Epidermal melanocyte (primary cell): ENCODE measurements at regions not wholly inside any gene's neighbourhood (a gene's known extent, or its start where the extent isn't known, plus 50 kb on each side); places are given as distances from the start of the nearest gene placed in this dataset.
"Not testable (repeated sequence)": the region's sequence is repeated elsewhere in the genome, so short reads cannot be mapped to it uniquely, and the experiment has no call there.

Source experiments
- DNase-seq: peaks from one replicate; pipeline ENCODE4 v3.0.0; 2011; ENCODE audit warnings: low spot score; ENCODE audit not compliant: insufficient read length

- no peak for DNase-seq
Observed at GRCh38 chr2:57692395-57692794, 354.2 kb upstream of the VRK2 start.

- no peak for DNase-seq
Observed at GRCh38 chr2:57693177-57693576, 353.4 kb upstream of the VRK2 start.

- DNase-seq, result no peak
Observed at GRCh38 chr2:57693965-57694364, 352.6 kb upstream of the VRK2 start.

DNA sequence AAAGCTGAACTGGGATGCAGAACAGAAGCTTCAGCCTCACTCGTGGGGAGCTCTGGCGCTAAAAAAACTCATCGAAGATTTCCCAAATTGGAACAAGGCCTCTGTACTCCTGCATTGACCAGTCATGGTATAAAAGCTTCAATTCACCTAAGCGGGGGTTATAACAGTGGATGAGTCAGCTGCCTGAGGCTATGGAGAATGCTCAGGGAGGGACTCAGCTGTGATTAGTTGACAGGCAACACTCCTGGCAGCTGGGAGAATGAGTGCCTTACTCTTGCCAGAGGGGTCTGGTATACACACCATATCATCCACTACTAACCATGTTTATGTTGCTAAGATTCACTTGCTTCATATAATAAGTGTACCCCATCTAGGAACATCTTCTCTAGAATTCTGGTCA lies 350.6 kb upstream of the VRK2 start:
- no peak for DNase-seq

GRCh38 chr2:57698392-57698791 lies 348.2 kb upstream of the VRK2 start:
- DNase-seq, result no peak

GRCh38 chr2:57698935-57699449 lies 347.6 kb upstream of the VRK2 start:
- no peak for DNase-seq

DNA sequence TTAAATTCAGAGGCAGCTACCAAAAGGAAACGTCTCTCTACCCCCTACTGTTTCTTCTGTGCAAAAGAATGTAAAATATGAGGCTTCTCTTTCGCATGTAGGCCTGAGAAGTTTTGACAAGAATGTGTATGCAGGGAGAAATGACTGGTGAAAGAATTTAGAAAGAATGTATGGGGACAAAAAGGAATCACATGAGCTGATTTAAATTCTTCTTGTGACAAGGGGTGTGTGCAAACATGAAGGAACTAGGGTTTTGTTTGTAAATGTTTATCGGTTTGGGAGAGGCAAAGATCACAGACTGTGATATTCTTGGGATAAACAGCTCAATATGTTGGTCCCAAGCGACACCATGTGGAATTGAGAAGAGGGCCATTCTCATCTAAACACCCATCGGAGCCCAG lies 345.2 kb upstream of the VRK2 start:
- DNase-seq, result no peak

DNA sequence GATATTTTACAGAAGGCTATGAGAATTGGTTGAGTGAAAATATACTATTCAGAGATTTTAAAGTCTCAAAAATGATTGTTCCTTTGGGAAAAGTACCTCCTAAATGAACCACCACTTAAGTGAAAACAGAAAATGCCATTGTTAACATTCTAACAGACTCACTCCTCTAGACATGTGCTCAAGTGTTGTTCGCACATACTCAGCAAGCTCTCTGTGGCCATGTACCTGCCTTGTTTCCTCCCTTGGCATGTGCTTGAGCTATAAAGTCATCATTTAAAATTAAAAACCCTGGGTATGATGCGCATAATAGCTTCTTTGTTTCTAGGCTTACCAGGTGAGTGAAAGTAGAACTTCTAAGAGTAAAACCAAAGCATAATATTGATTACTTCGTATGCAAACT lies 343.2 kb upstream of the VRK2 start:
- no peak for DNase-seq

DNA sequence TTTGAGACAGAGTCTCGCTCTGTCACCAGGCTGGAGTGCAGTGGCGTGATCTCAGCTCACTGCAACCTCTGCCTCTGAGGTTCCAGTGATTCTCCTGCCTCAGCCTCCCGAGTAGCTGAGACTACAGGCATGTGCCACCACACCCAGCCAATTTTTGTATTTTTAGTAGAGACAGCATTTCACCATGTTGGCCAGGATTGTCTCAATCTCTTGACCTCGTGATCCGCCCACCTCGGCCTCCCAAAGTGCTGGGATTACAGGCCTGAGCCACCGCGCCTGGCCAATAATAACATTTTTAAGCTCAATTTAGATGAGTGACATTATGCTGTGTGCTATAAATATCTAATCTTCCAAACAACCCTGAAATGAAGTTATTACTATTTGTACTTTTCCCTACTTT lies 338.8 kb upstream of the VRK2 start:
- not testable (repeated sequence) for DNase-seq

GRCh38 chr2:57711991-57712390 lies 334.6 kb upstream of the VRK2 start:
- no peak for DNase-seq

DNA sequence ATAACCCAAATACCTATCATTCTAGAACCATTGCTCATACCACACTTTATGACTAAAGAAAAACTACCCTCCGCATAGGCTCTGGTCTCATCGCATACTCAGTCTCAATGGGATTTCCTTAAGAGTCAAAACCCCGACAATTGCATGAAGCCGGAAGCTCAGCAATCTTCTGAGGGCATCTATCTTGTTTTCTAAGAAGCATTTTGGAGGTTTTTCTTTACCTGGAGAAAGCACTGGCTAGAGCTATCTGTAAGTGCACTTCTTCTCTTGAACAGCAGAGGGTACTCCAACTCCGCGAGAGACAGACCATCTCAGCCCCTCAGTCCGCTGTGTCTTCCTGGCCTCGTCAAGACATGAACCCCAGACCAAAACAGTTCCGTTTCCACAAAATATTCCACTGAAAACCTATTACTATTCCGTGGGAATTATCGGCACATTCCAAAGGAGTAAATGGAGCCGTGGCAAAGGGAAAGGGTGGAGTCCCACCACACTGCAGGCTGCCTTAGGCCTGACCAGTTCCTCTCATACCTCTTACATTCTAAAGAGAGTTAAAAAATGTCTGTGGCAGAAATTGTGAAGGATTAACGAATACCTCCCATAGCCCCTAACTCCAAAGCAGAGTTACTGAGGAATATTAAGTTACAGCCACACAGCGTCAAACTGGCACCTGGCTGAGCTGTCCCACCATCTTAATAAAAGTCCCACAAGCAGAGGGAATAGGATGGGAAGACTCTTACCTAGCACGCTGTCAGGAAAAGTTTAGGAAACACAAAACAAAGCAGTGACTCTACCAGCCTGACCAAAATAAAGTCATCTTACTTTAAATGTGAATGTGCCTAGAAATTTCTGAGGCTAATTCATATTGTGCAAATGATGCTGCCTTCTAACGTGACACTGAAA lies 325.6 kb upstream of the VRK2 start:
- DNase-seq, result peak; percentile 48

DNA sequence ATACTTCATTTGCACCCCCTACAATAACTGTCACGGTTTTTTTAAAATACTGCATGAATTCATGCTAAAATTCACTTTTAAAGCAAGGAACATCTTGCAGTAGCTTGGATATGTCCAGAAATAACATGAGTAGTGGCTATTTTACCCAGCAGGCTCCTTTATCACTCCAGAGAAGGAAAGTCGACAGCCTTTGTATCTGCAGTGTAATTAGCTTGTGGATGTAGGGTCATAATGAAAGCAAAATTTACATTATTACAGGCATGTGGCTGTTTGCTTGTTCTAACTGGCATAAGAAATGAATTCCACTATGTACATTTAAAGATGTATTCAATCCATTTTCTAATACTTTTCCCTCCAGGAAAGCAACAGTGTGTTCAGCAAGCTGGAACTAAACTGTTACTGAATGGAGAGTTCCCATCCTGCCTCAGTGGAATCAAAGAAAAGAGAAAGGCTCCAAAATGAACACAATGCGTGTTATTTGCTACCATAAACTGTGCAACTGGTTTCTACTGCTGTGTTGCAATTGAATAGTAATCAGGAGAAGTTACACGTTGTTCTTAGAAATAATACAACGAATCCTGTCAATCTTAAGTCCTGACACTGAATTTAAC lies 321.2 kb upstream of the VRK2 start:
- DNase-seq, result no peak

DNA sequence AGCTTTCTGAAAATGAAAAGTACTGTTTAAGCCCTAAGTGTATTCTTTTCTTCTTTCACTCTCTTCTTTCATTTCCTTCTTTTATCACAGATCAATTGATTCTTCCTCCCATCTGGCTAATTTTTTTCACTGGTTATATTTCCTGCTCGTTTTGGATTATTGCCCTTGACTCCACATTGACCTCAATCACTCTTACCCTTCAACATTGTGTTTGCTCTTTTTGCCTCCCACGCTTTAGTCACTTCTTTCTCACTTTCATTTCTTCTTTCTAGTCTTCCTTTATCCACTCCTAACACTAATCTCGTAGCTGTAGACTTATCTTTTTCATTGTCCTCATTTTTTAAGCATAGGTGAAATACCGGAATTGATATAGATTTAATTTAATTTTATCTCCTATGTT lies 320.3 kb upstream of the VRK2 start:
- DNase-seq, result no peak

DNA sequence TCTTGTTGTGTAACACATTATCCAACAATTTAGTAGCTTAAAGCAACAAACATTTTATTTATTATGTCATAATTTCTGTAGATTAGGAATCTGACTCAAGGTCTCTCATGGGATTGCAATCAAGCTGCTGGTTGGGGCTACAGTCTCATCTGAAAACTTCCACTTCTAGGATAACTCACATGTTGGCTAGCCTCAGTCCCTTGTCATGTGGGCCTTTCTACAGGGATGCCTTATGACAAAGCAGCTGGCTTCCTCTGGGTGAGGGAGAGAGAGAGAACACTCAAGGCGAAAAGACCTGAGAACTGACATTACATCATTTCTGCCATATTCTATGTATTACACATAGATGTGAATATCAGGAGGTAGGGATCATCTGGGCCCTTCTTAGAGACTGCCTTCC lies 317.9 kb upstream of the VRK2 start:
- no peak for DNase-seq

DNA sequence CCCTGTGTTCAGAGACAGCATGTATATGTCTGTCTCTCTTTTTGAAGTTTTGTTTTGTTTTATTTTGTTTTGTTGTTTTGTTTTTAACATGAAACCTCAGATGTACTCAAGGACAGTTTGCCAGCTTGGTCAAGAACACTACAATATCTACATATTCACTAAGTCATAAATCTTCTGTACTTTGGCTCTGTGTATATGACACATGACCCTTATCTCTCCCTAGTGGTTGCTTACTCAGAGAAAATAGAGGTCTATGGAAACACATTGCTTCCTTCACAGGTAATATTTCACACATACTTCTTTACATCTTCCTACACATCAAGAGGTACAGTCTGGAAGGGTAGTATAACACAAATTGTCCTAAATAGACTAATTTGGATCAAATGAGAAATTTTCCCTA lies 312.6 kb upstream of the VRK2 start:
- no peak for DNase-seq

DNA sequence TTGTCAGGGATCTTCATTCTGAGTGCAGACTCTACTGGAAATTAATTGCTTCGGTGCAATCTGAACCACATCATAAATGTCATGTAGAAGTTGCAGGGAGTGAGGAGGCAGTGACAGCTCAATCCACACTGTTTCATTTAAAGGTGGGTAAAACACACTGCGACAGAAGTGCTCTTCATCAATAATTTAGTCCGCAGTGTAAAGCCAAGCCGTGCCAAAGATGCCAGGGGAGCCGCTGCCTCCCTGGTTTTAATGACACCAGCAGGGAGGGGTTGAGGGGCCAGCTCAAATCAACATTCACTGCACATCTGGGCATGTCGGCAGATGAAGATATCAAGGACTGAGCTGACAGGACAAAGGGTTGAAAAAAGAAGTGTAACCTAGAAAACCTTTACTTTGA lies 305.7 kb upstream of the VRK2 start:
- DNase-seq, result no peak

GRCh38 chr2:57753636-57754035 lies 293.0 kb upstream of the VRK2 start:
- no peak for DNase-seq

DNA sequence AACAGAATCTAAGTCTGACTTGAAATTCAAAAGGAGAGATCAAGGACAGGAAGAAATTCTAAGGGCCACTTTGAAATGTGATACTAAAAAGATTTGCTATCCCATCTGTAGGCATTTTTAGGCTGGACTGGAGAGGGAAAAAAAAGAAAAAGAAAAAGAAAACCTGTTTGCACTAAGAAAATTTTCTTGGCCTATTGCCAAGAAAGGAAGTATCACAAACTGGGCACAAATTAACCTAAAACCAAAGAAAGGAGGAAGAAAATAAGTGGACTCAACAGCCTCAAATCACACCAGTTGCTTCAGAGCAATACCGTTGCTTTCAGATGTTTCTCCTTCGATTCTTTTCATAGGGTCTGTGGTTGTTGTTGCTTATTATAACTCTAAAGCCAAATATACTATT lies 287.9 kb upstream of the VRK2 start:
- no peak for DNase-seq

DNA sequence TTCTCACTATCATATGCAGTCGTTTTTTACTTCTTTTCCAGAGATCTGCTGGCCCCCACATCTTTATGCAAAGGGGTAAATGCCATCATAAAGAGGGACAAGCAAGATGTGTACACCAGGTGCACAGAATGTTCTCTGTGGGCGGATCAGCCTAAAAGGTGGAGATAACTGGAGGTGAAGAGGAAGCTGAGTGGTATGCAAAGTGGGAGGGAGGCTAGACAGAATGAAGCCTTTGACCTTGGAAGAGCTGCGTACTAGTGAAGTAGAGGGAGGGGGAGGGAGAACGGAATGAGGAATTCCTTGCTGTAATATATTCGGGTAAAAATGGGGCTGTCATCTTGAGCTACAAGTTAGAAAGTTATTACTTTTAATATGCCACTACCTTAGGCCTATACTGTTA lies 287.5 kb upstream of the VRK2 start:
- no peak for DNase-seq

- peak; percentile 52 for DNase-seq
Observed at GRCh38 chr2:57759822-57760300, 286.7 kb upstream of the VRK2 start.

GRCh38 chr2:57760381-57760801 lies 286.2 kb upstream of the VRK2 start:
- DNase-seq, result no peak

GRCh38 chr2:57776916-57777315 lies 269.7 kb upstream of the VRK2 start:
- no peak for DNase-seq

DNA sequence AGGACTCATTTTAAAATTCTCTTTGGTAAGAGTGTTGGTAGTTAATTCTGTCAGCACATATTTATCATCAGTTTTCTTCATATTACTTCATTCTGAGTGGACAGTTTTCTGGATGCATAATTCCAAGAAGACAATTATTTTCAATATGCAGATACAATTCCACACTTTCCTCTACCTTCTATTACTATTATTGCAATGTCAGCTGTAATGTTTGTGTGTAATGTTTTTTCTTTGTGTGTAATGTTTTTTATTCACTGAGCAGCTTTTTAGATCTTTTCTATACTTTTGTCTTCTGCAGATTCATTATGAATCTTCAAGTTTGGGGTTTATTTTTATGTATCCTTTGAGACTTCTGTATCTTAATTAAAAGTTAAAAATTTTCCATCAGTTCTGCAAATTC lies 264.0 kb upstream of the VRK2 start:
- no peak for DNase-seq
